SK-N-SH (cell line): ENCODE measurements at regions not wholly inside any gene's neighbourhood (a gene's known extent, or its start where the extent isn't known, plus 50 kb on each side); places are given as distances from the start of the nearest gene placed in this dataset.

Source experiments
- EZH2phosphoT487 ChIP-seq: fragments of 200-600 bp; sonication (generic); IDR thresholded peaks from 2 replicates; pipeline ENCODE4 v1.6.1; 2017; ENCODE audit warnings: low read depth, mixed run types, mild to moderate bottlenecking, antibody characterized with exemption, moderate library complexity, borderline replicate concordance
- NFIC ChIP-seq: IDR thresholded peaks from 2 replicates; pipeline ENCODE4 v1.4.0; 2012; ENCODE audit warnings: borderline replicate concordance
- RAD21 ChIP-seq: IDR thresholded peaks from 2 replicates; pipeline ENCODE4 v1.6.1; 2012; ENCODE audit warnings: mild to moderate bottlenecking, low read length
- RFX5 ChIP-seq: IDR thresholded peaks from 2 replicates; pipeline ENCODE4 v1.6.1; 2012; ENCODE audit warnings: mild to moderate bottlenecking, improper control_type of control experiment, low read length
- SIN3A ChIP-seq: IDR thresholded peaks from 2 replicates; pipeline ENCODE4 v1.6.1; 2012; ENCODE audit warnings: low read depth, mild to moderate bottlenecking, low read length, moderate library complexity, borderline replicate concordance
- TAF1 ChIP-seq: IDR thresholded peaks from 2 replicates; pipeline ENCODE4 v1.6.1; 2012; ENCODE audit warnings: low read depth, mild to moderate bottlenecking, low read length, moderate library complexity, borderline replicate concordance
- TCF12 ChIP-seq: IDR thresholded peaks from 2 replicates; pipeline ENCODE4 v1.4.0; 2012
- TF ChIP-seq, protein P1 (sequence below): fragments of 200-600 bp; sonication (generic); IDR thresholded peaks from 2 replicates; pipeline ENCODE4 v1.6.1; 2017; ENCODE audit warnings: antibody characterized with exemption, mild to moderate bottlenecking, moderate library complexity
- TF ChIP-seq, protein P2 (sequence below): IDR thresholded peaks from 2 replicates; pipeline ENCODE4 v1.4.0; 2012; ENCODE audit warnings: low read depth

DNA sequence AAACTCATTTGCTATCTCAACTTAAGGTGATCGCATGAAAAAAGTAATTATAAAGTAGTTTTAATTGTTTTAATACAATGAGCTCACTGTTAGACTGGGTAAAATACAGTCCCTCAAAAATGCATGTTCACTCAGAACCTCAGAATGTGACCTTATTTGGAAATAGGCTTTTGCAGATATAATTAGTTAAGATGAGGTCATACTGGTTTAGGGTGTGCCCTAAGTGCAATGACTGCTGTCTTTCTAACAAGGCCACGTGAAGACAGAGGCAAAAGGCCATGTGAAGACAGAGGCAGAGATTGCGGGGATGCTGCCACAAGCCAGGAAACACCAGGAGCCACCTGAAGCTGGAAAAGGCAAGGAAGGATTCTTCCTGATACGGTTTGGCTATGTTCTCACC is 262.1 kb downstream of the NKX6-1 start:
- TF ChIP-seq NFIC (no peak), TCF12 (no peak), EZH2phosphoT487 (no peak), RFX5 (no peak), TAF1 (no peak), SIN3A (no peak), RAD21 (no peak)
- TF ChIP-seq, protein P1, sequence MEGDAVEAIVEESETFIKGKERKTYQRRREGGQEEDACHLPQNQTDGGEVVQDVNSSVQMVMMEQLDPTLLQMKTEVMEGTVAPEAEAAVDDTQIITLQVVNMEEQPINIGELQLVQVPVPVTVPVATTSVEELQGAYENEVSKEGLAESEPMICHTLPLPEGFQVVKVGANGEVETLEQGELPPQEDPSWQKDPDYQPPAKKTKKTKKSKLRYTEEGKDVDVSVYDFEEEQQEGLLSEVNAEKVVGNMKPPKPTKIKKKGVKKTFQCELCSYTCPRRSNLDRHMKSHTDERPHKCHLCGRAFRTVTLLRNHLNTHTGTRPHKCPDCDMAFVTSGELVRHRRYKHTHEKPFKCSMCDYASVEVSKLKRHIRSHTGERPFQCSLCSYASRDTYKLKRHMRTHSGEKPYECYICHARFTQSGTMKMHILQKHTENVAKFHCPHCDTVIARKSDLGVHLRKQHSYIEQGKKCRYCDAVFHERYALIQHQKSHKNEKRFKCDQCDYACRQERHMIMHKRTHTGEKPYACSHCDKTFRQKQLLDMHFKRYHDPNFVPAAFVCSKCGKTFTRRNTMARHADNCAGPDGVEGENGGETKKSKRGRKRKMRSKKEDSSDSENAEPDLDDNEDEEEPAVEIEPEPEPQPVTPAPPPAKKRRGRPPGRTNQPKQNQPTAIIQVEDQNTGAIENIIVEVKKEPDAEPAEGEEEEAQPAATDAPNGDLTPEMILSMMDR, result no peak
- TF ChIP-seq, protein P2, sequence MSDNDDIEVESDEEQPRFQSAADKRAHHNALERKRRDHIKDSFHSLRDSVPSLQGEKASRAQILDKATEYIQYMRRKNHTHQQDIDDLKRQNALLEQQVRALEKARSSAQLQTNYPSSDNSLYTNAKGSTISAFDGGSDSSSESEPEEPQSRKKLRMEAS, result no peak
